Omental fat pad (tissue), 3 donors: ENCODE measurements at regions not wholly inside any gene's neighbourhood (a gene's known extent, or its start where the extent isn't known, plus 50 kb on each side); places are given as distances from the start of the nearest gene placed in this dataset.

Experiments used
- ATAC-seq: fragments of 150-250 bp; one replicate; pipeline ENCODE4 v1.9.1; 2016; ENCODE audit warnings: mild to moderate bottlenecking, moderate library complexity; ENCODE audit not compliant: low FRiP score
- DNase-seq: peaks from one replicate; pipeline ENCODE4 v3.0.0-alpha.2; 2019; ENCODE audit warnings: low spot score
- CTCF ChIP-seq, 3 donors: fragments of 450-650 bp; IDR thresholded peaks; one replicate each; pipeline ENCODE4 v1.5.1; 2016 to 2017; ENCODE audit warnings: antibody characterized with exemption in 3 of 3, mild to moderate bottlenecking in 3 of 3, moderate library complexity in 2 of 3

- no peak for TF ChIP-seq CTCF (IDR thresholded peaks at IDR 0.05)
Measured at GRCh38 chr4:117385526-117385925, 300.1 kb upstream of the TRAM1L1 start.

GRCh38 chr4:117387072-117387471, 301.7 kb upstream of the TRAM1L1 start:
- TF ChIP-seq CTCF (IDR thresholded peaks at IDR 0.05), result no peak
- no peak for DNase-seq
- ATAC-seq, result no peak

More at GRCh38 chr4:117385526-117385925, 300.1 kb upstream of the TRAM1L1 start:
- DNase-seq (no peak), ATAC-seq (no peak)

GRCh38 chr4:117400039-117400835, 314.9 kb upstream of the TRAM1L1 start:
- TF ChIP-seq CTCF (IDR thresholded peaks at IDR 0.05), result no peak
- no peak for ATAC-seq
- no peak for DNase-seq

- no peak for ATAC-seq
Measured at GRCh38 chr4:117412661-117413060, 327.3 kb upstream of the TRAM1L1 start.

GRCh38 chr4:117417856-117418255, 332.5 kb upstream of the TRAM1L1 start:
- no peak for DNase-seq
- no peak for ATAC-seq
- no peak for TF ChIP-seq CTCF (IDR thresholded peaks at IDR 0.05)

More at GRCh38 chr4:117412661-117413060, 327.3 kb upstream of the TRAM1L1 start:
- TF ChIP-seq CTCF (IDR thresholded peaks at IDR 0.05), result no peak
- no peak for DNase-seq

- ATAC-seq (no peak), DNase-seq (no peak)
- TF ChIP-seq CTCF (IDR thresholded peaks at IDR 0.05), result no peak
Measured at GRCh38 chr4:117420948-117421347, 335.6 kb upstream of the TRAM1L1 start.

GRCh38 chr4:117421706-117422105, 336.3 kb upstream of the TRAM1L1 start:
- DNase-seq (no peak), ATAC-seq (no peak)
- TF ChIP-seq CTCF (IDR thresholded peaks at IDR 0.05), result no peak
